Astrocyte (in vitro differentiated cells and primary cell): ENCODE measurements at regions not wholly inside any gene's neighbourhood (a gene's known extent, or its start where the extent isn't known, plus 50 kb on each side); places are given as distances from the start of the nearest gene placed in this dataset.

Source experiments
- DNase-seq: peaks from one replicate; pipeline ENCODE4 v3.0.0-alpha.2; 2010; ENCODE audit warnings: low read depth
- FAIRE-seq: peaks from 2 replicates; lab custom pipeline; 2011; peaks lifted over from hg19 to GRCh38; lab: Jason Lieb, UNC
- H2AFZ ChIP-seq: 2 replicates; pipeline ENCODE4 v1.6.0; 2012; ENCODE audit warnings: low read depth, low read length, inconsistent platforms
- H3K27ac ChIP-seq: 2 replicates; pipeline ENCODE4 v1.5.1; 2011; ENCODE audit warnings: low read depth, low read length, inconsistent platforms
- H3K27me3 ChIP-seq: 2 replicates; pipeline ENCODE4 v1.6.0; 2011; ENCODE audit warnings: low read length, inconsistent platforms; ENCODE audit not compliant: insufficient read depth
- H3K36me3 ChIP-seq: 2 replicates; pipeline ENCODE4 v1.5.1; 2011; ENCODE audit warnings: low read length, inconsistent platforms; ENCODE audit not compliant: insufficient read depth
- H3K4me1 ChIP-seq: 2 replicates; pipeline ENCODE4 v1.5.1; 2011; ENCODE audit warnings: low read length, inconsistent platforms; ENCODE audit not compliant: insufficient read depth
- H3K4me2 ChIP-seq: 2 replicates; pipeline ENCODE4 v1.6.0; 2012; ENCODE audit warnings: low read length, inconsistent platforms
- H3K4me3 ChIP-seq: 2 replicates; pipeline ENCODE4 v1.5.1; 2011; ENCODE audit warnings: low read depth, mild to moderate bottlenecking, low read length, inconsistent platforms; ENCODE audit not compliant: insufficient read depth
- H3K79me2 ChIP-seq: 2 replicates; pipeline ENCODE4 v1.6.0; 2012; ENCODE audit warnings: mild to moderate bottlenecking, low read length, inconsistent platforms; ENCODE audit not compliant: insufficient read depth
- H3K9ac ChIP-seq: 2 replicates; pipeline ENCODE4 v1.6.0; 2012; ENCODE audit warnings: mild to moderate bottlenecking, low read length, inconsistent platforms
- H3K9me3 ChIP-seq: 2 replicates; pipeline ENCODE4 v1.5.1; 2012; ENCODE audit warnings: low read depth, mild to moderate bottlenecking, low read length, inconsistent platforms; ENCODE audit not compliant: insufficient read depth
- H4K20me1 ChIP-seq: 2 replicates; pipeline ENCODE4 v1.6.0; 2012; ENCODE audit warnings: low read length, inconsistent platforms; ENCODE audit not compliant: insufficient read depth
- H3K27ac Mint-ChIP-seq: one replicate; pipeline ENCODE4 v1.8.0; 2021; ENCODE audit warnings: mild to moderate bottlenecking, mixed read lengths; ENCODE audit not compliant: unreplicated experiment
- H3K27me3 Mint-ChIP-seq: one replicate; pipeline ENCODE4 v1.8.0; 2021; ENCODE audit warnings: low read depth, mixed read lengths; ENCODE audit not compliant: unreplicated experiment
- H3K36me3 Mint-ChIP-seq: one replicate; pipeline ENCODE4 v1.8.0; 2021; ENCODE audit warnings: low read depth, mixed read lengths; ENCODE audit not compliant: unreplicated experiment
- H3K4me1 Mint-ChIP-seq: one replicate; pipeline ENCODE4 v1.8.0; 2021; ENCODE audit warnings: low read depth, mixed read lengths; ENCODE audit not compliant: unreplicated experiment
- H3K4me3 Mint-ChIP-seq: one replicate; pipeline ENCODE4 v1.8.0; 2021; ENCODE audit warnings: mild to moderate bottlenecking, moderate library complexity, mixed read lengths; ENCODE audit not compliant: unreplicated experiment
- H3K9me3 Mint-ChIP-seq: one replicate; pipeline ENCODE4 v1.8.0; 2021; ENCODE audit warnings: mild to moderate bottlenecking, mixed read lengths; ENCODE audit not compliant: unreplicated experiment
- CTCF ChIP-seq: IDR thresholded peaks from 2 replicates; pipeline ENCODE4 v1.5.1; 2011; ENCODE audit warnings: low read depth, mild to moderate bottlenecking, inconsistent platforms, low read length, moderate library complexity; ENCODE audit not compliant: insufficient read depth
- EZH2 ChIP-seq: IDR thresholded peaks from 2 replicates; pipeline ENCODE4 v1.6.1; 2012; ENCODE audit warnings: mild to moderate bottlenecking, low read length, inconsistent platforms; ENCODE audit not compliant: insufficient read depth

- no peak overlapping the region for H3K27ac Mint-ChIP-seq
- no peaks in the 10 kb centered on the region for H3K9me3 ChIP-seq
- DNase-seq (no peak), FAIRE-seq (no peak)
- H3K4me1 Mint-ChIP-seq = peaks cover 2% of the 10 kb centered on the region
- peaks cover 3% of the 10 kb centered on the region for H3K9me3 Mint-ChIP-seq
- H3K27me3 Mint-ChIP-seq = peaks cover 44% of the 10 kb centered on the region
- H3K36me3 Mint-ChIP-seq = no peaks in the 10 kb centered on the region
- H3K9ac ChIP-seq = no peak overlapping the region
- no peak overlapping the region for H3K4me3 ChIP-seq
- H3K36me3 ChIP-seq = no peaks in the 10 kb centered on the region
- TF ChIP-seq CTCF (no peak), EZH2 (no peak)
- H3K27me3 ChIP-seq = no peaks in the 10 kb centered on the region
- no peak overlapping the region for H2AFZ ChIP-seq
- H4K20me1 ChIP-seq = no peaks in the 10 kb centered on the region
- no peak overlapping the region for H3K27ac ChIP-seq
- no peak overlapping the region for H3K4me2 ChIP-seq
- no peak overlapping the region for H3K4me3 Mint-ChIP-seq
- no peaks in the 10 kb centered on the region for H3K4me1 ChIP-seq
- no peaks in the 10 kb centered on the region for H3K79me2 ChIP-seq
These were observed 233.1 kb downstream of the GADD45G start for GRCh38 chr9:89837934-89838310.

DNA sequence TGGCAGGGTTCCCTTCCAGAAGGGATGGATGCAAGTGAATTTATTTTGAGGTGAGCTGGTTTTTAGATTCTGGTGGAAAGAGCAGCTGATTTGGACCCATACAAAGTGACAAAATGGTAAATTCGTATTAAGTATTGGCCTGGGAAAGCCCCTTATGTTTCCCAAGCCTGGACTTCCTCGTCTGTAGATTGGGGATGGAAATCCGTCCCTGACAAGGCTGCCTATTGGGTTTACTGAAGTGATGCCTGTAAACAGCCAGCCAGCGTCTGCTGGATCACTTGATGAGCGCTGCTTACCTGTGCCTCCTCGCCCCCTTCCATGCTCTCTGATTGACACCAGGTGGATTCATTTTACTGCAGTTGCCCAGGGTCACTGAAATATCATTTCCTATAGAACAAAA is 233.8 kb downstream of the GADD45G start:
- Histone ChIP-seq H3K27ac (no peak overlapping the region), H3K4me2 (no peak overlapping the region), H3K27me3 (no peaks in the 10 kb centered on the region), H3K36me3 (no peaks in the 10 kb centered on the region), H4K20me1 (no peaks in the 10 kb centered on the region), H3K4me1 (no peaks in the 10 kb centered on the region), H2AFZ (no peak overlapping the region), H3K9me3 (no peaks in the 10 kb centered on the region), H3K9ac (no peak overlapping the region), H3K4me3 (no peak overlapping the region), H3K79me2 (no peaks in the 10 kb centered on the region)
- no peak for FAIRE-seq
- Mint-ChIP-seq H3K4me3 (no peak overlapping the region), H3K9me3 (peaks cover 4% of the 10 kb centered on the region), H3K36me3 (no peaks in the 10 kb centered on the region), H3K27me3 (peaks cover 51% of the 10 kb centered on the region), H3K4me1 (peaks cover 2% of the 10 kb centered on the region), H3K27ac (no peak overlapping the region)
- DNase-seq = no peak
- TF ChIP-seq EZH2 = no peak
- TF ChIP-seq CTCF = no peak

DNA sequence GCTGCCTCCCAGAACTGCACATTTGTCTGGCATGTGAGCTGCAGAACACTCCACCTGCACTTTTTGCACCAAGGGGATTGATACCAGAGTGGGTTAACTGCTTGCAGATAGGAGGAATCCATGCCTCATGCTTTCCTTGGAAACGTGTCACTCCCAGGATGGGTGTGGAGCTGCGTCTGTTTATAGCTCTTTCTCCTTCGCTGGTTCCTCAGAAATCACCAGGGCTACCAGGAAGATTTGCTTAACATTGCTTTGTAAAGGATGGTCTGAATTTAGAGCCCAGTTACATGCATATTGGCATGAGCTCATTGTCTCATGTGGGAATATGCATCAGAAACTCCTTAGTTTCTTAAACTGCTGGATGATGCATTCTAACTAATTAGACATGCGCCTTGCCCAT is 234.6 kb downstream of the GADD45G start:
- peaks cover 5% of the 10 kb centered on the region for H3K9me3 Mint-ChIP-seq
- FAIRE-seq = no peak
- H3K4me1 Mint-ChIP-seq = peaks cover 2% of the 10 kb centered on the region
- H3K27ac Mint-ChIP-seq = no peak overlapping the region
- Histone ChIP-seq H2AFZ (no peak overlapping the region), H3K4me2 (no peak overlapping the region), H3K27ac (no peak overlapping the region), H3K9ac (no peak overlapping the region), H3K79me2 (no peaks in the 10 kb centered on the region), H4K20me1 (no peaks in the 10 kb centered on the region), H3K36me3 (no peaks in the 10 kb centered on the region), H3K4me3 (no peak overlapping the region), H3K27me3 (no peaks in the 10 kb centered on the region), H3K4me1 (no peaks in the 10 kb centered on the region), H3K9me3 (no peaks in the 10 kb centered on the region)
- no peaks in the 10 kb centered on the region for H3K36me3 Mint-ChIP-seq
- no peak overlapping the region for H3K4me3 Mint-ChIP-seq
- H3K27me3 Mint-ChIP-seq = peaks cover 57% of the 10 kb centered on the region
- DNase-seq = no peak
- TF ChIP-seq EZH2 (no peak), CTCF (no peak)
